AG08396 (cell line): ENCODE measurements at regions not wholly inside any gene's neighbourhood (a gene's known extent, or its start where the extent isn't known, plus 50 kb on each side); places are given as distances from the start of the nearest gene placed in this dataset.
"Not testable (repeated sequence)": the region's sequence is repeated elsewhere in the genome, so short reads cannot be mapped to it uniquely, and the experiment has no call there.

ENCODE experiments used
- DNase-seq: peaks from one replicate; pipeline ENCODE4 v3.0.0; 2012; ENCODE audit warnings: low spot score, mixed read lengths

DNA sequence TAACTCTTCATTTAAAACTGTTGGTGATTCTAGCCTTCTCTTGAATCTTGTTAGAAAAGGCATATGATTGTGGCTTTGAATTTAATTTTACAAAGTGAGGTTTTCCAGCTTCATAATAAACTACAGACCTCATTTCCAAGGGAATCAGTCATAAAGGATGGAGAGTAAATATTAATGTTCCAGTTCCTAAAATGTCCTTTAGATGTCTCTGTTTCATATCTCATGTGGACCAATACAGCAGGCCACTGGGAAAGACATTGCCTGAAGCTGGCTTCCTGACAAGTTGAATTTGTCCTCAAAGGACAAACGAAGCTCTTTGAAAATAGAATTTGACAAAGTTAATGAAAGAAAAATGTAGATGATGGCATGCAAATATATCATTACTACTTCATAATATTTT is 125.4 kb downstream of the ZNF330 start:
- peak; percentile 65 for DNase-seq

GRCh38 chr4:141347684-141348083 is 127.0 kb downstream of the ZNF330 start:
- no peak for DNase-seq

GRCh38 chr4:141348125-141348524 is 127.4 kb downstream of the ZNF330 start:
- no peak for DNase-seq

DNA sequence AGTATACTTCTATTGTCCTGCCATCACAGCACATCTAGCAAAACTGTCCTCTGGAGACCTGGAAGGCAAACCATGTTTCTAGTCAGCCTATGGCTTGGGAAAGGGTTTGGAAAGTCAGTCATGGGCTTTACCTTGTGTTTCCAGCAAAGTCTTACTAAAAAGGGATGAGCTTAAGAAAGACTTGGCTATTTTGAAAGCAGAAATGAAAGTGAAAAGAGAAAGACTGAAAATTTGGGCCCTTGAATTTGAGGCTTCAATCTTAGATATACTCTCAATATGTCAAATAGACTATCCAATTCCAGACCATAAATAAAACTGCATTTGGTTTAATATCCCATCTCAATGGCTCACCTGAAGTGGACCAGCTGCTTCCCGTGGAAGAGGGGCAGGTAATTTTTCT is 127.9 kb downstream of the ZNF330 start:
- no peak for DNase-seq

DNA sequence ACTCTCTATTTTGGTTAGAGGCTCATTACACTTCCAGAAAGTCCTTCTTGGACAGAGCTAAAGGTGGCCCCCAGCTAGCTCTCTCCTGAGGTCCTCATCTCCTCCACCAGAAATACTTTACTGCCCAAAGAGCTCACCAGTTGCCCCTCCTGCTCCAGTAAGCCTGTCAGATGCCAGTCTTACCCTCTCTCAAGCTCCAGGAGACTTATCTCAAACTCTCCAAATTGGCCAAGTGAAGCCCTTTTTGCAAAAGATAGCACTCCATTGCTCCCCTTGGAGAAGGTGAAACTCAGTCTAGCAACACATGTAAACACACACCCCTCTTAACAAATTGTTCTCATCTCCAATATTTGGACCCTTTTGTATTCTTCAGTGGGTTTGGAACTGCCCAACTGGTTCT is 128.5 kb downstream of the ZNF330 start:
- DNase-seq = no peak

DNA sequence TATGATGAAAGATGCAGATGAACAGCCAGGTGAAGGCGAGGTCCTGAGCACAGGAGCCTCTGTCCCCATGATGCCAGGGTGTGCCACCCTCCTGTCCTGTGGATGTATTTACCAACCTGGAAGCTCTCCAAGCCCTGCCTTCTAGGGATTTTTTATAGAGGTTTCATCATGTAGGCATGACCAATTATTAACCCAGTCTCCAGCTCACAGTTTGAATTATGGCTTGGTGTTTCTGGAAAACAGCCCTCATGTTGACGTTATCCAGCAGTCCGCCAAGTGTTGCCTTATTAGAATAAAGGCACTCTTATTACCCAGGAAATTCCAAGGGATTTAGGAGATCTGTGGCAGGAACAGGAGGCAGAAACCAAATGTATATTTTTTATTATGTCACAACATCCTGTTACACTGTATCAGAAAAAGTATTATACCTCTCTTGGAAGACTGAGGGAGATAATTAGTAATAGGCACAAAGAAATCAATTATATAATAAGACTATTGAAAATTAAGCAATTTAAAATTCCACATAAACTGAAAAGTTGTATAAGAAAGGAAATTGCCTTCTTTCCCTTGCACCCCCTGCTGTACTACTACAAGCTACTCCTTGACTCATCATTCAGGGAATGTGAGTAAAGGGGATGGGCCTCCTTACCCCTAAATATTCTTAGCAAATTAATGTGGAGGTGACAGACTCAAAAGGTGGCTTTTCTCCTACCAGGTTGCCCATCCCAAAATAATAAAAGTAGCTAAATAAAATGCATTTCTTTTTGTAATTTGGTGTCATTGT is 129.6 kb downstream of the ZNF330 start:
- DNase-seq = peak; percentile 35

GRCh38 chr4:141352331-141352730 is 131.6 kb downstream of the ZNF330 start:
- DNase-seq = no peak

- peak; percentile 20 for DNase-seq
Measured at GRCh38 chr4:141352909-141353525, 132.3 kb downstream of the ZNF330 start.

GRCh38 chr4:141356321-141356962 is 135.7 kb downstream of the ZNF330 start:
- DNase-seq = no peak

DNA sequence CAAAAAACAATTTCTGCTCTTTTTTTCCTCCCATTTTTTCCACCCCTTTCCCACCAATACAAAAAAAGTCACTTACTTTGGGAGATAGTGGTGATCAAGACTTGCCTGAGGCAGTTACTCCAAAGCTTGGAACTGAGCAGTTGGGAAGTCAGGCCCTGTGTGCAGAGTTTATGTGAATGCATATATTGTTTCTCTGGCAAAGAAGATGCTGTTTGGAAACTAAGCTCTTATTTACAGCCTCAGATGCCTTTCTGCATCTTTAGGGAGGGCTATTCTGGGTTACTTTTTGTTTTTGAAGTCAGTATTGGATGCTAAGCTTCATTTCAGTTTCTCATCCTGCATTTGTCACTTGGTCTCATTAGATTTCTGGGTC is 136.3 kb downstream of the ZNF330 start:
- no peak for DNase-seq

- DNase-seq = not testable (repeated sequence)
Measured at GRCh38 chr4:141368241-141368640, 147.5 kb downstream of the ZNF330 start.

- no peak for DNase-seq
Measured at GRCh38 chr4:141371206-141371605, 150.5 kb downstream of the ZNF330 start.

- DNase-seq = peak; percentile 76
Measured at GRCh38 chr4:141375855-141376254, 155.2 kb downstream of the ZNF330 start.

- DNase-seq = no peak
Measured at GRCh38 chr4:141376769-141377168, 156.1 kb downstream of the ZNF330 start.

DNA sequence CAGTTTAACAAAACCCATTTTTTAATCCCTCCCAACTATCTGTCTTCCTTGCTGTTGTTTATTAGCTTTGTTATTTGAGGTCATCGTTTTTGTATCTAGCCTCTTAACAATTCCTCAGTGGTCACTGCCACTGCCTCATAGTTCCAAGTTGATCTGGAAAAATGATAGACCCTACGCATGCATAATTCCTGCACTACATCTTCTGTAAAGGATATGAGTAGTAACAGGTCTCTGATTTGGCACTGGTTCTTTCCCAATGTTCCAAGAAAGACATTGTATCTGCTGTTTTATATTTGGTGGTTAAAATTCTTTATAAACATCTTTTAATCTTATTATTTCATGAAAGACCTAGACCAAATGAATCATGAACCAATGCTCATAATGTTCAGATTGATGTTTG is 166.6 kb downstream of the ZNF330 start:
- no peak for DNase-seq

DNA sequence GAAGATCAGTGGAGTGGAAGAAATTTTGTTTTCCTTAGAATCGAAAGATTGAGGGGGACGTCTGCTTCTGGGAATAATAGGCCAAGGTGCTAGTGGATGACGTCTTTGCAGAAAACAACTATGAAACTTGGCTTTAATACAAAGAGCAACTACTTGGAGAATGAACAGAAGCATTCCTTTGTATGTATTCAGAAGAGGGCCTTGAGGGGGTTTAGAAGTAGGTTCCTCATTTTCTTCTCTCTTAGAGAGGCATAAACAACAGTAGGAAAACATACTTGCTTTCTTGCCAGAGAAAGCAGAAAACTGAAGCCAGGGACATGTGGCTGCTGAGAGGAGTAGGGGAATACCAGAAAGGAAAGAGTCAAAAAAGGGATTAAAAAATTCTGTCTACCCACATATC is 167.8 kb downstream of the ZNF330 start:
- DNase-seq = peak; percentile 42

GRCh38 chr4:141389649-141390048 is 169.0 kb downstream of the ZNF330 start:
- no peak for DNase-seq

DNA sequence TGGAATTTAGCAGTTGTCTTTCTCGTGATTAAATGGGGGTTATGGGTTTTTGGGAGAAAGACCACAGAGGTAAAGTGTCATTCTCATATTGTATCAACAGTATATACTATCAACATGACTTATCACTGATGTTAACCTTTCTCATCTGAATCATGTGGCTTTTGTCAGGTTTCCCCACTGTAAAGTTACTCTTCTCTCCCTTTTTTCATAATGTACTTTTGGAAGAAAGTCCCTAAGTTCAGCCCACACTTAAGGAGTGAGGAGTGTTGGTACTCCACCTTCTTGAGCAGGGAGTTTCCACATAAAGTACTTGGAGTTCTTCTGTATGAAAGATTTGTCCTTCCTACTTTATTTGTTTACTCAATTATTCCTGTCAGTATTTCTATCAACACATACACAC is 169.9 kb downstream of the ZNF330 start:
- DNase-seq = no peak

- no peak for DNase-seq
Measured at GRCh38 chr4:141391293-141391692, 170.6 kb downstream of the ZNF330 start.

DNA sequence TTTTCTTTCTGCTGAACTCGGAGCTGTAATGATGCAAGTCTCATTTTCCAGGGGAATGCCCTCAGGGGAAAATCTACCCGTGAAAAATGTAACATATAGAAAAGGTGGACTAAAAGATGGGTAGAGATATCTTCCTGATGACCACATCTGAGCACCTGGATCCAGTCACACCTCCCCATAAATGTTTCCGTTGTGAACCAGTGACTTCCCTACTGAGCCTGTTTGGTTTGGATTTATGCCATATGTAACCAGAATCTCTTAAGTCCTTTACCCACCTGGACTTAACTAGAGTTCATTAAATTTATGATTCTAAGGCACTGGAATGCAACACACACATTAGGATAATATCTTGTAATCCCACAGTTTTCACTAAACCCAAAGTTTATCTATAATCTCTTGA is 171.1 kb downstream of the ZNF330 start:
- no peak for DNase-seq

DNA sequence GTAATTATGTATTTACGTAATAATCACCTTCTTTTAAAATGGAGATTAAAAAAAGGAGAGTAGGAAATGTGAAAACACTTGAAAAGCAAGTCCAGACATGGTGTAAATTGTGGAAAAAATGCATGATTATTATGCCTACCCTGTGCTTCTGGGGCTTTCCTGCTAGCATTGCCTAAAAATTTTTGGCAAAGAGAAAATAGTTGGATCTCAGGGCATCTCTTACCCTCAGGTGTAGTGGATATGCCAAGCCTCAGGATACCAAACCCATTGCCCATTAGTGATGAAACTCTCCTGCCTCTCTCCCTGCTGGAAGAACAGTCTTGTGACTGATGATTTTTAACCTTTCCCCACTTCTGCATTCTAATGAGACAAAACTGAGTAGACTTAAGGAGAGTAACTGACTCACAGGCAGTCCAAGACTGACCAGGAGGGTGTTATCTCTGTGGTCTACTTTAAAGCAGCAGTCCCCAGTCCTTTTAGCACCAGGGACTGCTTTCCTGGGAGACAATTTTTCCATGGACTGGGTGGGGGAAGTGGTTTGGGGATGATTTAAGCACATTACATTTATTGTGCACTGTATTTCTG is 174.6 kb downstream of the ZNF330 start:
- DNase-seq = no peak

- DNase-seq = no peak
Measured at GRCh38 chr4:141395919-141396318, 175.2 kb downstream of the ZNF330 start.

GRCh38 chr4:141402712-141403111 is 182.0 kb downstream of the ZNF330 start:
- no peak for DNase-seq
